Prostate gland (tissue), 2 donors: ENCODE measurements at regions not wholly inside any gene's neighbourhood (a gene's known extent, or its start where the extent isn't known, plus 50 kb on each side); places are given as distances from the start of the nearest gene placed in this dataset.

Source experiments
- POLR2A ChIP-seq: fragments of 450-650 bp; IDR thresholded peaks from one replicate; pipeline ENCODE4 v1.6.1; 2016; ENCODE audit warnings: antibody characterized with exemption, mild to moderate bottlenecking
- POLR2AphosphoS5 ChIP-seq: sonication (generic); formaldehyde crosslinking; IDR thresholded peaks from one replicate; pipeline ENCODE4 v1.6.1; 2017; ENCODE audit warnings: antibody characterized with exemption
- TF ChIP-seq, protein P1 (sequence below), 4 experiments: fragments of 200-600 bp in 2 of 4; fragments of 450-650 bp in 2 of 4; sonication (generic) in 2 of 4; IDR thresholded peaks; 1 replicate in 3 of 4; 2 replicates in 1 of 4; pipeline ENCODE4 v1.5.1; 2016 to 2019; ENCODE audit warnings: antibody characterized with exemption in 4 of 4, mild to moderate bottlenecking in 2 of 4, moderate library complexity in 2 of 4

DNA sequence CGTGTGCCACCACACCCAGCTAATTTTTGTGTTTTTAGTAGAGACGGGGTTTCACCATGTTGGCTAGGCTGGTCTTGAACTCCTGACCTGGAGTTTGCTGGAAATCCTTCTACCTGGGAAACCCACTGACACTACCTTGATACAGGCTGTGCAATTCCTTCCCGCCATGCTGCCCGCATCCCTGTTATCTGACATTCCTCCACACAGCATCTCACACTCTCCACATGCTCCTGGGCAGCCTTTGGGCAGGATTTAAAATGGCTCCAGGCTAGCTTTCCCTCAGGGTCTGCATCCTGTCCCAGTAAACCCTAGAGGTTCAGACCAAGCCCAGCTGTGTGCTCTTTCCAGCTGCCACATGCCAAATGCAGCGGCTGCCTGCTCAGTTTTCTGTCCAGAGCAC is 319.5 kb upstream of the CXCR4 start:
- TF ChIP-seq POLR2AphosphoS5 (no peak), POLR2A (no peak)
- TF ChIP-seq, protein P1, sequence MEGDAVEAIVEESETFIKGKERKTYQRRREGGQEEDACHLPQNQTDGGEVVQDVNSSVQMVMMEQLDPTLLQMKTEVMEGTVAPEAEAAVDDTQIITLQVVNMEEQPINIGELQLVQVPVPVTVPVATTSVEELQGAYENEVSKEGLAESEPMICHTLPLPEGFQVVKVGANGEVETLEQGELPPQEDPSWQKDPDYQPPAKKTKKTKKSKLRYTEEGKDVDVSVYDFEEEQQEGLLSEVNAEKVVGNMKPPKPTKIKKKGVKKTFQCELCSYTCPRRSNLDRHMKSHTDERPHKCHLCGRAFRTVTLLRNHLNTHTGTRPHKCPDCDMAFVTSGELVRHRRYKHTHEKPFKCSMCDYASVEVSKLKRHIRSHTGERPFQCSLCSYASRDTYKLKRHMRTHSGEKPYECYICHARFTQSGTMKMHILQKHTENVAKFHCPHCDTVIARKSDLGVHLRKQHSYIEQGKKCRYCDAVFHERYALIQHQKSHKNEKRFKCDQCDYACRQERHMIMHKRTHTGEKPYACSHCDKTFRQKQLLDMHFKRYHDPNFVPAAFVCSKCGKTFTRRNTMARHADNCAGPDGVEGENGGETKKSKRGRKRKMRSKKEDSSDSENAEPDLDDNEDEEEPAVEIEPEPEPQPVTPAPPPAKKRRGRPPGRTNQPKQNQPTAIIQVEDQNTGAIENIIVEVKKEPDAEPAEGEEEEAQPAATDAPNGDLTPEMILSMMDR (IDR thresholded peaks at IDR 0.05) = no peak
